GM18867 (cell line): ENCODE measurements at regions not wholly inside any gene's neighbourhood (a gene's known extent, or its start where the extent isn't known, plus 50 kb on each side); places are given as distances from the start of the nearest gene placed in this dataset.

Experiments
- ATAC-seq: cut with Tn5 transposase; IDR thresholded peaks from one replicate; pipeline ENCODE4 v1.9.1; 2021; ENCODE audit warnings: mild to moderate bottlenecking, moderate library complexity; ENCODE audit not compliant: unreplicated experiment

GRCh38 chr9:38232895-38233294 is 159.6 kb upstream of the ALDH1B1 start:
- ATAC-seq, result no peak

DNA sequence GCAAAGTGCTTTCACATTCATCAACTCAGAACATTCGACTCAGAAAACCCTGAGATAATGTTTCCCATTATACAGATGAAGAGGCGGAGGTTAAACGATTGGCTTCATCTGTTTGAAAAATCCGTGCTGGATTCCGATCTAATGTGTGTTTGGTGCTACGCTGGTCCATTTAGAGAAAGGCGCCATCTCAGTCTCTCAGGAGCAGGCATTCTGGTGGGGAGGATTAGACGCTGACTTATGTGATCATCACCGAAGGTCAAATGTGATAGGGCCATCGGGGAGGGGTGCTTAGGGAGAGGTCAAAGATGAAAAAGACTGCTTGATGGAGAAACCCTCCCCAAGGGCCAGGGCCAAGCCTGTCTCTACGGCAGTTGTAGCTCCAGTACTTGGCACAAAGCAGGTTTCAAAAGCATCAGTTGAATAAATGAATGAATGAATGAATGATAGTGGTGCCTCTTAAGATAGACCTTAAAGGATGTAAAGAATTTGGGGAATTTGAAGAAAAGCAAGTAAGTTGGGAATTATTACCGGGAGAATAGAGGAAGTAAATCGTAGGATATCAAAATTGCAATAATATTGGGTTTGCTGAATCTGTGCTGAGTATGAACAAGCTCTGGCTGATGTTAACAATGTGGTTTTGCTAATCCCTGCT is 160.6 kb upstream of the SHB start:
- ATAC-seq, result no peak

GRCh38 chr9:38229104-38229500 is 160.1 kb upstream of the SHB start:
- ATAC-seq, result no peak

DNA sequence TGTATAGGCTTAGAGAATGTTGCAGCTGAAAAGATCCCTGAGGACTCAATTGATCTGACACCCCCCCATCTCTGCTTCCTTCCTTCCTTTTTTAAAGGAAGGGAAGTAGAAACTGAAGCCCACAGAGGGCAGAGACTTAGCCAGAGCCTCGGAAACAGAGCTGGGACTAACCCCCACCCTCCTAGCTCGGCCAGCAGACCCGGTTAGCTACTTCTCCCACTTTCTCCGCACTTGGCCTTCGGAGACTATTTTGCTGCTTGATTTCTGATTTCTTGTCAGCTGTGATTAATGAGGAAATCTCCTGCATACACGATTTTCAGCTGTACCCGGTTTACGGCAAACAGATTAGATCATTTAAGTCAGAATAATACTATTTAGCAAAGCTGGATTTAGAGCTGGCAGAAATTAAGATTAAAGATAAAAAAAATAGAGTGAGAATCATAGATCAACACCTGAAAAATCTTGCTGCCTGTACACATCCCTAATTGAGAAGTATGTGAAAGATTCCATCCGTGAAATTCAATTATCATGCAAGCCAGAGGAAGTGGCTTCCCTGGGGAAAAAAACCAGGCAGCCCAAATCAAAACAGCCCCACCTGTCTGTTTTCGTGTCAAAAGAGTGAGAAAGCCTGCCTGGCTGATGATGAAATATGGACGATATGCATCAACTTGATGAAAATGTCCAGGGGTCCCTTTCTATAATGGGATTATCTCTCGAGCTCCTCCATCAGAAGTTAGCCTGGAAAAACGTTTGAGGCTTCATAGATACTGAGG is 159.5 kb upstream of the SHB start:
- ATAC-seq, result no peak

DNA sequence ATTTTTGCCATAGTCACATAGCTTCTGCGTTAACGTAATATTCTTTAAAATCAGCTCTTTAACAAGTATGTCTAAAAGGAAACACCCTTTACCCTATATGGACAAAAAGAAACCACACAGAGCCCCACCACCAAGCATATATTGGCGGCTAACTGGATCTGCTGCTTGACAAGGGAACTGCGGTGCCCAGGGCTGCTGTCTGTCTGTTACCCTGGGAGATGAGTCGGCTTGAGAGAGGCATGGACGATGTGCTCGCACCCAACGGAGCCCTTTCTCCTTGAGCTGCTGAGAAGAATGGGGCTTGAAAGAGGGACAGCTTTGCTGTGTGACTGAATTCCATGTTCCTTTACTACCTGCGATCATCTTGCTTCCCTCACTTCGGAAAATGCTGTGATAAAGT is 158.6 kb upstream of the SHB start:
- ATAC-seq, result no peak

DNA sequence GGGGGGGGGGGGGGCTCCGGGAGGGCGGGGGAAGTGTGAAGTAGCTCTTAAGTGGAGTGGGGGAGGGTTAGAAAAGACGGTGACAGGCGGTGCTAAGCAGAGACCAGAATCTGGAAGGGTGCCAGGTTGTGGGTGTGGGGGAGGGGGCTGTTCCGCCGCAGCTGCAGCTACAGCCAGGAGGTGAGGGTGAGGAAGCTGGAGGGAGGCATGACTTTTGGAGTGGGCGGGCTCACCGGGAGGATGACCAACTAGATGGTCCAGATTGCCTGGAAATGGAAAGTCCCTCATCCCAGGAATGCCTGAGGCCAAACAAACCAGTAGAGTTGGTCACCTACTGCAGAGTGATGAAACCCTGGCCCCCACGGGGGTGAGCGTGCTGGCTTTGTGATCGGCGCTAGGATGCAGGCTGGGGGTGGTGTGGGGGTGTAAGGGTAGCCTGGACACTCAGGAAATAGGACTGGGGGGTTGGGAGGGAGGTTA is 158.1 kb upstream of the SHB start:
- ATAC-seq, result peak; percentile 68

DNA sequence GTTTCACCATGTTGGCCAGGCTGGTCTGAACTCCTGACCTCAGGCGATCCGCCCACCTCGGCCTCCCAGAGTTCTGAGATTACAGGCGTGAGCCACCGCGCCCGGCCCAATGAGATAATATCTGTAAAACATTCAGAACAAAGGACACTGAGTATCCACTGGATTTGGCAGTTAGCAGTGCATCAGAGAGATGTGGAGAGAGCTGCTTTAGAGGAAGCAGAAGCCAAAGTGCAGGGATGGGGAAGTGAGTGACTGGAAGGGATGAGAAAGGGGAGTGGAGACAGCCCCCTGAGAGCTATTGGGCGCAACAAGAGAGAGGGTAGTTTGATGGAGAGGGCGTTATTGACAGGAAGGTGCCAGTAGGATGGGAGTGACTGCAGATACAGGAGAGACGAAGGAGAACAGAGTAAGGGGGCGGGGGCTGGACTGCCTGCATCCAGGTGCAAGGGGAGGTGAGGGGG is 157.5 kb upstream of the SHB start:
- ATAC-seq, result no peak

DNA sequence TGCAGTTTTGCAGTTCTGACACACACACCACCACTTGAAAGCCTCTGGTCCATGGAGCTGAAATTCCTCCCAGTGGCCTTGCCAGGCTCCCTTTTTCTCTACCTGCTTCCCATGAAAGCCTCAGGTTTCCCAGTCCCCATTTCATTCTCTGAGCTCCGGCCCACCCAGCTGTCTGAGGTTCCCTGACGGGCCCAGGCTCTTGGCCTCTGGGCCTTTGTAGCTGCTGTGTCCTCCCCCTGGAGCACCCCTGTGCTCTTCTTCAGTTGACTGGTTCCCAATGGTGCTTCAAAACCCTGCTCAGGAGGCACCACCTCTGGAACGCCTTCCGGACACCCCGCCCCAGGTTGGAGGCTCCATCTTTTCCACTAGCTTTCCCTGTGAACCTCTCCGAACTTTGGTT is 155.9 kb upstream of the SHB start:
- no peak for ATAC-seq

DNA sequence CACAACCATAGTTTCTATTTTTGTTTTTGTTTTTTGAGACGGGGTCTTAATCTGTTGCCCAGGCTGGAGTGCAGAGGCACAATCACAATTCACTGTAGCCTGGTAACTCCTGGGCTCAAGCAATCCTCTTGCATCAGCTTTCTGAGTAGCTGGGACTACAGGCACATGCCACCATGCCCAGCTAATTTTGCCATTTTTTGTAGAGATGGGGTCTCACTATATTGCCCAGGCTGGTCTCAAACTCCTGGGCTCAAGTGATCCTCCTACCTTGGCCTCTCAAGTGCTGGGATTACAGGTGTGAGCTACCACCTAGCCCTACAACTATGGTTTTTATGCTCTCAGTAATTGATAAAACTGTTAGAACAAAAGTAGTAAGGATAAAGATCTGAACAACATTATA is 147.5 kb upstream of the SHB start:
- no peak for ATAC-seq

DNA sequence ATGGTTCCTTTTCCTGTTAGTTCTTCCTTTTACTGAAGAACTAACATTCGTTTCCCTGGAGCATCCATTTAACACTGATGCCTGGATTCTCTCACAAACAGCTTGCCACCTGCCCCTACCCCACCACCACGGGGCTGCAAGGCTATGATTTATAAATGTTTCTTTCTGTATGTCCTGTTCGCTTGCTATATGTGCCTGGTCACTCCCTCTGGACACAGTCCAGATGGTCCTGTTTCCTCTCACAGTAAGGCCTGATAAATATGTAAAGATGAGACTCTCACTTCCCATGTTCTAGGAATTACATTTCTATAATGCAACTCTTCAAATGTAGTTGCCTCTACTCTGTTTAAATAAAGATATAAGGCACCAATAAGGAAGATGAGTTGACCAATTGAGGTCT is 146.4 kb upstream of the SHB start:
- ATAC-seq, result no peak

DNA sequence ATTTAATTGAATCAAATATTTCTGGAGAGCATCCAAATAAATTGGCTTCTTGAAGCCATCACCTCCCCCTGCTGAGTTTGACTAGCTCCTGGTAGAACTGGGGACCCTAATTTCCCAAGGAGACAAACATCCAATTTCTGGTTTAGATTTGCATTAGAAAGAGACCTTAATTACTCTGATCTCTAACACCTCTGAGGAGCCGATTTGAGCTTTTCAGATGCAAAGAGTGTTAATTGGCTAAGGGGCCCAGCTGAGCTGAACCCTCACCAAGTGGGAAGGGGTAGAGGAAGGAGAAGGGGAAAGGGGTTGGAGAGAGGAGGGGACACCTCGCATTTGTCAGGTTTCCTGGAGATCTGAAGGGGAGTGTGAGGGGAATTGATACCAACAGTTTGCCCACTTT is 145.4 kb upstream of the SHB start:
- ATAC-seq, result no peak

DNA sequence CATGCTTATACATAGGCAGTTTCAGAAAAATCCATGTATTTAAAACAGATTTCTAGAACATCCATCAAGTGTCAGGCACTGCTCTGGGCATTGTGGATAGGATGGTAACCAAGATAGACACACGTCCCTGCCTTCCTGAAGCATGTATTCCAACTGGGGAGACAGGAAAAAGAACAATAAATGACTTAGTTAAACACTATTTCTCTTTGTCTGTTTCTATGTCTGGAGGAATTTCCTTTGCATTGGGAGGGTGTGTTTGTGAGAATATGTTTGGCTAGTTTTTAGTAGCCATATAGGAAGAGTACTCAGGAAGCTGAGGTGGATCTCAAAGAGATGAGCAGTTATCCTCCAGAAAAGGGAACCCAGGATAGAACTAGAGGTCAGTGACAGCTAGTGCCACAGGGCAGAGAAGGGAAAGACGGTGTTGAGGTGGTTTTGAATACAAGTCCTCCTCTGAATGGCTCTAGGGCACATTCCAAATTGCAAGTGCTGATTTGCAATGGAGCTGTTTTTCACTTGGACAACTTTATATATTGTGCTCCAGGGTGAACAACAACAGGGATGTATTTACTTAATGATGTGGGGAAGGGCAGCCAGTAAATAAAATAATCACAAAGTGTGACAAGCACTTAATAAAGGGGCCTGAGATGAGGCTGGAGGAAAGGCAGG is 144.7 kb upstream of the SHB start:
- no peak for ATAC-seq

DNA sequence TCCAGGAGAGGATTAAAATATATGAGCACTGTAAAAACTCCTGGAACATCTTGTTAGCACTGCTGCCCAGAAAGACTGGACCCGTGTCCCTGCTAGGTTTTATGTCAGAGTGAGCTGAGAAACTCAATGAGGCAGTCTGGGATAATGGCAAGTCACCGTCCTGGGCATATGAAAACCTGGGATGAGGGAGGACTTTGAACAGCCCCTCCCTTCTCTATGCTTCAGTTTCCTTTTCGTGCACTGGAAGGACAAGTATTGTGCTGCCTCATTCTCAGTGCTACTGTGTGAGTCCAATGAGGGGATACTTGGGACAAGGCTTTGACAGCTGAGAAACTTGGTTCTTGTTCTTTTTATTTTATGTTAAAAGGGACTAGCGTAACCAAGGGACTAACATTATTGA is 143.0 kb upstream of the SHB start:
- no peak for ATAC-seq

DNA sequence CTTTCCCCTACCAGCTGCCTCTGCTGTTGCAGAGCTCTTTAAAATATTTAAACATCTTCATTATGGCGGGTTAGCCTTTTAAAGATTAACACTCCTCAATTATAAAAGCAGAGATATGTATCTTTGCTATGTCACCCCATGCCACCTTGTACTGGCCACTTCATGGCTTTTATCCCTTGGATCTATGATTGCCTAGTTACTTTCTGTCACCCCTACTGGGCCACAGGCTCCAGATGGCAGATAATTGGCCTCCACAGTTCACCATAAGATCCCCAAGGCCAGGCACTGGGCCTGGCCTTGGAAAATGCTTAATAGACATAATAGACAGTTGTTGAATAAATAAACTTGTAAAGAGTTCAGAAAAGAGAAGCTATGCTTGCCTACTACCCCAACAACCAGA is 142.0 kb upstream of the SHB start:
- no peak for ATAC-seq

DNA sequence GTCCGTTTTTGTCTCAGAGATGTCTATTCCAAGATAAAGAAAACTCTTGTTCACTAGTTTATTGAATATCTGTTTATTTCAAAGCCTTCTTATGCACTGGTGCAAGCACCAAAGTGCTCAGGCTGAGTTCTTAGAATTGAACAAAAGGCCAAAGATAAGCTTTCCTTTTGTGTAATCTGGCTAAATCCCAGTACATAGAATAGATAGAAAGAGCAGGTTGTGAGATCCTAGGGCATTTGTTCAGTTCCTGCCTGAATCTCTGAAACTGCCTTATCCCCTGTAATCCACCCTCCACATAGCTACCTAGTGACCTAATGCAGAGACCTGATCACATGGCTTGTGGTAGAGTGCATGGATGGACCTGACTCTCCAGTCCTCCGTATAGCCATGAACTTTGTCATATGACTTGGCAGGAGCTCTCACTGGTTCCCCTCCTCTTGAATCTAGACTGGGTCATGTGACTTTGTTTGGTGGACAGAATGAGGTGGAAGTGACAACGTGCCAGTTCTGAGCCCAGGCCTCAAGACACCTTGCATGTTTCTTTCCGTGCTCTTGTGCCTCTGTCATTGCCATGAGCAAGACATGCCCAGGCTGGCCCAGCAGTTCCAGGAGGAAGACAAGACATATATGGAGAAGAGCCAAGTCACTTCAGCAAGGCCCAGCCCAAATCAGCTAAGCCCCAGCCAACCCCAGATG is 139.3 kb upstream of the SHB start:
- ATAC-seq, result no peak

DNA sequence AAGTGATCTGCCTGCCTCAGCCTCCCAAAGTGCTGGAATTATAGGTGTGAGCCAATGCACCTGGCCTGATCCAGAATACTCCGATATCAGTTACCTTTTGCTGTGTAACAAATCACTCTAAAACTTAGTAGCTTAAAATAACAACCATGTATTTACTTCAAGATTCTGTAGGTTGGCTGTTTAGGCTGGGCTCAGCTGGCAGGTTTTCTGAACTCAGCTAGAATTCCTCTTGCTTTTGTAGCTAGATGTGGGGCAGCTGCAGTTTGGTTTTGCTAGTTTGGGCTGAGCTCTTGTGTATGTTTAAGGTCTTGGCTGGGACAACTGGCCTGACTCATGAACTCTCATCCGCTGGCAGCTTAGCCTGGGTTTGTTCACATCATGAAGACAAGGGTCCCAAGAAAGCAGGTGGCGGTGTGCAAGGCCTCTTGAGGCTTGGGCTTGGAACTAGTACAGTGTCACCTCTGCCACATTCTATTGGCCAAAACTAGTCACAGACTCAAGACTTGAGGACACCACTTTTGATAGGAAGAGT is 138.3 kb upstream of the SHB start:
- ATAC-seq, result no peak

DNA sequence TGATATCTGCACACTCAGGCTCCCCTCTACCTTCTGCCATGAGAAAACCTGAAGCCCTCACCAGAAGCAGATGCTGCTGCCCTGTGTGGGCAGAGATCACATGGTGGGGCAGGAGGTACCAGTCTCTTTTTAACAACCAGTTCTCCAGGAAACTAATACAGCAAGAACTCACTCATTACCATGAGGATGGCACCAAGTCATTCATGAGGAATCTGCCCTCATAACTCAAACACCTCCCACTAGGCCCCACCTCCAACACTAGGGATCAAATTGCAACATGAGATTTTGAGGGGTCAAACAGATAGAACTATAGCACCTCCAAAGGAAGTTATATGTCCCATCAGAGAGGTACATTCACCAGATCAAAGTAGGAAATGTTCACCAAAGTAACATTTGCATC is 136.3 kb upstream of the SHB start:
- ATAC-seq, result no peak

DNA sequence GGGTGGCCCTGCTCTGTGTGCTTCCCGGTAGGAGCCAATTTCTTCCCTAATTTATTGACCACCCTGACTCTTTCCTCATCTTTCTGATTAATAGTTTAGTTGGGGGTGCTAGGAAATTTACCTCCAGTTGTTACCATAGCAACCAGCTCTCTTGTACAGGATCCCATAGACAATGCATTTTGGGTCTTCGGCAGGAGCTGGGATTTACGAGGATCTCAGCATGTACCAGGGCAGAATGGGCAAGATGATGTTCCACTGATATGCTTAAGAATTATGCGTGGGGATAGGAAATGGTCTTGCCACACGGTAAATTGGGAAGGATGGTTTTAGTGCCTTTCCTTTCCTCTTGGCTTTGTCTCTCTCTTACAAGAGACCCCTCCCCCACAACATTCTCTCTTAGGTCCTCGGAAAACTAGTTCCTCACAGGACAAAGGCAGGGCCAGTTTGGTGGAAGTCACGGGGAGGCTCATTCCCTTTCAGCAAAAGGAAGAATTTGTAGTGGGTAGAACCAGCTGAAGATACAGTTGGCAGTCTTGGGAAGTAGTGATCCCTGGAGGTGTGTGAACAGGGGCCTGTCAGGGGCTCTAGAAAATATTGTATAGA is 133.4 kb upstream of the SHB start:
- ATAC-seq, result no peak

DNA sequence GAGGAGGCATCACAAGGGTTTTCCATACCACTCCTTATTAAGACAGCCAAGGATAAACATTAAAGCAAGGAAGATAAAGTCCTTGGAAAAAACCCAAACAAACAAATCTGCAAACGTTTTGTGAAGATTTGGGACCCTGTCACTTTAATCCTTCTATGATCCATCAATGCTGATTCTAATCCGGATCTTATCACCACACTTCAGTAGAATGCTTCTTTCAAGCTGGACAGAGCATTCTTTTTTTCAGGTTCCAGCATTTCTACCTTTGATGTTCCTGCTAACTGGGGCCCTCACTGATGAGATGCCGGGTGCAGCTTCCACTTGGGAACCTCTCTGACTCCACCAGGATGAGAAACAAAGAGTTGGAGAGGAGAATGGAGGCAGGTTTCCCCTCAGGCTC is 132.8 kb upstream of the SHB start:
- no peak for ATAC-seq

GRCh38 chr9:38200431-38200830 is 131.4 kb upstream of the SHB start:
- ATAC-seq, result no peak

DNA sequence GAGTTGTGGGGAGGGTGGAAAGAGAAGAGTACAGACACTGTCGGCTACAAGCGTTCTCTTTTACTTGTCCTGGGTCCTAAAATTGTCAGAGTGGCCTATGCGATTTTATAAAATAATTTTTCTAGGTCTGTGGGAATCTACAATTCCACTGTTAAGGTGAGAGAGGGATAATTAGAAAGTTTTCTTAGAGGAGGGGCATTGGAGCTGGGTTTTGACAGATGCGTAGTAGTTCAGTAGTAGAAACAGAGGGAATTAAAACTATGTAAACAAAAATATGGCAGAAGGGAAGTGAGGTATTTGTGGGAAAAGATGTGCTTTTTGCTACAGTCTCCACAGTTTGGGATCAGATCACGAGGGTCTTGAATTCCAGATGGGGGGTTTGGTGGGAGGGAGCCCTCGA is 129.1 kb upstream of the SHB start:
- no peak for ATAC-seq
